SH-SY5Y (cell line): ENCODE measurements at regions not wholly inside any gene's neighbourhood (a gene's known extent, or its start where the extent isn't known, plus 50 kb on each side); places are given as distances from the start of the nearest gene placed in this dataset.

Experiments
- GATA2 ChIP-seq: IDR thresholded peaks from 2 replicates; pipeline ENCODE4 v1.6.1; 2011; ENCODE audit warnings: mild to moderate bottlenecking, low read depth, low read length
- GATA3 ChIP-seq: IDR thresholded peaks from 2 replicates; pipeline ENCODE4 v1.6.1; 2011; ENCODE audit warnings: low read depth, mild to moderate bottlenecking, low read length, moderate library complexity

- no peak for TF ChIP-seq GATA2
- no peak for TF ChIP-seq GATA3
These were observed 214.1 kb downstream of the C1D start for GRCh38 chr2:67848551-67849285.
